Tibial artery (tissue), 4 donors: ENCODE measurements at regions not wholly inside any gene's neighbourhood (a gene's known extent, or its start where the extent isn't known, plus 50 kb on each side); places are given as distances from the start of the nearest gene placed in this dataset.

ENCODE experiments used
- DNase-seq, 2 donors: peaks; one replicate each; pipeline ENCODE4 v3.0.0-alpha.2; 2019
- H3K27ac ChIP-seq, 2 donors: fragments of 200-600 bp; sonication (generic) in 1 of 2; 1 replicate in 1 of 2; 2 replicates in 1 of 2; pipeline ENCODE4 v1.5.1; 2018 to 2019; ENCODE audit warnings: mild to moderate bottlenecking in 1 of 2
- H3K27me3 ChIP-seq, 2 donors: fragments of 200-600 bp; sonication (generic) in 1 of 2; one replicate each; pipeline versions ENCODE4 v1.5.1 to v1.6.0; 2016 to 2019
- H3K36me3 ChIP-seq, 3 donors: fragments of 200-600 bp; sonication (generic) in 2 of 3; one replicate each; pipeline ENCODE4 v1.5.1; 2016 to 2019; ENCODE audit warnings: mild to moderate bottlenecking in 2 of 3
- H3K4me1 ChIP-seq, 4 donors: fragments of 200-600 bp; sonication (generic) in 2 of 4; 1 replicate in 3 of 4; 2 replicates in 1 of 4; pipeline ENCODE4 v1.5.1; 2016 to 2019
- H3K4me3 ChIP-seq, 2 donors: fragments of 200-600 bp; sonication (generic) in 1 of 2; 1 replicate in 1 of 2; 2 replicates in 1 of 2; pipeline ENCODE4 v1.5.1; 2018 to 2019; ENCODE audit warnings: mild to moderate bottlenecking in 2 of 2
- H3K9me3 ChIP-seq, 3 donors: fragments of 200-600 bp; sonication (generic) in 1 of 3; one replicate each; pipeline ENCODE4 v1.5.1; 2016 to 2019
- CTCF ChIP-seq, 2 experiments: fragments of 200-600 bp in 1 of 2; fragments of 450-650 bp in 1 of 2; IDR thresholded peaks; one replicate each; pipeline ENCODE4 v1.5.1; 2017 to 2019; ENCODE audit warnings: antibody characterized with exemption in 2 of 2, mild to moderate bottlenecking in 1 of 2, moderate library complexity in 1 of 2
- intact Hi-C: fragments of 100-400 bp; cut with DNase I; formaldehyde crosslinking; loops from one replicate; pipeline ENCODE4 v1.15.0; 2023; ENCODE audit warnings: low total_unique reads

DNA sequence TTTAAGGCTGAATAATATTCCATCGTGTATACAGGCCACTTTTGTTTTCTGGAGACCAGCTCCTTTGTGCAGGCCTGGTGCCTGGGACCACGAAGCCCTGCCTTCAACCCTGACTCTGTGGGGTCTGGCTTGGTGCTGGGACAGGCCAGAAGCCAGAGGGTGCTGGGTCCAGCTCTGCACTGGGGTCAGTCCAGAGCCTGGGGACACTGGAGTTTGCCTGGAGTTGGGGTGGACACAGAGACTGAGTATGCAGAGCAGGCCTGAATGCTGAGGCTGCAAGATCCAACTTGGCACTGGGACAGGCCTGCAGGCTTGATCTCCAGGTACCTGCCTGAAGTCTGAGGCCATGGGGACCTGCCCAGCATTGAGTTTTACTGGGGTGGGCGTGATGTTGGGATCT is 558.8 kb upstream of the CNTNAP2 start:
- no peaks in the 10 kb centered on the region for H3K4me1 ChIP-seq
- no peak overlapping the region for H3K4me3 ChIP-seq
- intact Hi-C loops: no loop called here
- TF ChIP-seq CTCF (IDR thresholded peaks at IDR 0.05): no peak
- DNase-seq: no peak
- no peaks in the 10 kb centered on the region for H3K9me3 ChIP-seq
- no peaks in the 10 kb centered on the region for H3K27me3 ChIP-seq
- no peak overlapping the region for H3K27ac ChIP-seq
- H3K36me3 ChIP-seq: no peaks in the 10 kb centered on the region

DNA sequence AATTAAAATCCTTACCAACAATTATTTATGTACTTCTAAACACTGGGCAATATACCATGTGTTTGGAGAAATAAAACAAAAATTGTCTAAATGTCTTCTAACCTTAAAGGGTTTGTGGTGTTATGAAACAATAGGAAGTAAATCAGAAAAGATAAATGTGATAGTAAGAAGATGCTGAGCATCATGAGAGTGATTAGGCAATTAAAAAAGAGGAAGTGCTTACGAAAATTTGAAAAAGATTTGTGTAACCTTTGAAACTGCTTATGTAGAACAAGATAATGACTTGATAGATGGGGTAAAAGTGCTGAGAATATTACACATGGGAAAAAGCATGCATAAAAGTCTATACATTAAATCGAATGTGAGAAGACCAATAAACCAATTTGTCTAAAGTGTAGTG is 573.4 kb upstream of the CNTNAP2 start:
- intact Hi-C loops: no loop called here
- H3K9me3 ChIP-seq: no peaks in the 10 kb centered on the region
- H3K36me3 ChIP-seq: no peaks in the 10 kb centered on the region
- no peak overlapping the region for H3K4me3 ChIP-seq
- no peaks in the 10 kb centered on the region for H3K27me3 ChIP-seq
- no peak overlapping the region for H3K27ac ChIP-seq
- H3K4me1 ChIP-seq: no peaks in the 10 kb centered on the region
- no peak for TF ChIP-seq CTCF (IDR thresholded peaks at IDR 0.05)
- DNase-seq: no peak

DNA sequence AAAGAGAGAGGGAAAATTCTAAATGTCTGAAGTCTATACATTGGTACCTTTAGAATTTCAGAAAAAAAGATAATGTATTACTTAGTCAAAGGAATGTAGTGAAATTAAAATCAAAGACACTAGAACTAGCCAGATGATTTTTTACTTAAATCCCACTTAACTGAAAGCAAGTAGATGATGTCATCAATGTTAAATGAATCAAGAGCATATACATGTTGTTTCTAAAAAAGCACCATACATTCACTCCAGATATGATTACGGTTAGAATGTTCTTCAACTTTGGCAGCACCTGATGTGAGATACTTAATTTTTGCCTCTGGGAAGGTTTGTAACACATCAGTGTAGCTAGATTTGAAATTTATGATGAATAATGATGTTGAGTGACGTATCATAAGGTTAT is 576.7 kb upstream of the CNTNAP2 start:
- TF ChIP-seq CTCF (IDR thresholded peaks at IDR 0.05): no peak
- intact Hi-C loops: no loop called here
- Histone ChIP-seq H3K4me3 (no peak overlapping the region), H3K36me3 (no peaks in the 10 kb centered on the region), H3K27me3 (no peaks in the 10 kb centered on the region), H3K9me3 (no peaks in the 10 kb centered on the region), H3K4me1 (no peaks in the 10 kb centered on the region), H3K27ac (no peak overlapping the region)
- no peak for DNase-seq

- no peak overlapping the region for H3K27ac ChIP-seq
- DNase-seq: no peak
- TF ChIP-seq CTCF (IDR thresholded peaks at IDR 0.05): no peak
- no peaks in the 10 kb centered on the region for H3K4me1 ChIP-seq
- no peaks in the 10 kb centered on the region for H3K27me3 ChIP-seq
- H3K4me3 ChIP-seq: no peak overlapping the region
- no peaks in the 10 kb centered on the region for H3K9me3 ChIP-seq
- no peaks in the 10 kb centered on the region for H3K36me3 ChIP-seq
- intact Hi-C loops: no loop called here
Measured at GRCh38 chr7:145534301-145534700, 582.3 kb upstream of the CNTNAP2 start.

- intact Hi-C loops: no loop called here
- DNase-seq: no peak
- no peak for TF ChIP-seq CTCF (IDR thresholded peaks at IDR 0.05)
- Histone ChIP-seq H3K27ac (no peak overlapping the region), H3K9me3 (no peaks in the 10 kb centered on the region), H3K4me1 (no peaks in the 10 kb centered on the region), H3K4me3 (no peak overlapping the region), H3K36me3 (no peaks in the 10 kb centered on the region), H3K27me3 (no peaks in the 10 kb centered on the region)
Measured at GRCh38 chr7:145520284-145520683, 596.3 kb upstream of the CNTNAP2 start.

DNA sequence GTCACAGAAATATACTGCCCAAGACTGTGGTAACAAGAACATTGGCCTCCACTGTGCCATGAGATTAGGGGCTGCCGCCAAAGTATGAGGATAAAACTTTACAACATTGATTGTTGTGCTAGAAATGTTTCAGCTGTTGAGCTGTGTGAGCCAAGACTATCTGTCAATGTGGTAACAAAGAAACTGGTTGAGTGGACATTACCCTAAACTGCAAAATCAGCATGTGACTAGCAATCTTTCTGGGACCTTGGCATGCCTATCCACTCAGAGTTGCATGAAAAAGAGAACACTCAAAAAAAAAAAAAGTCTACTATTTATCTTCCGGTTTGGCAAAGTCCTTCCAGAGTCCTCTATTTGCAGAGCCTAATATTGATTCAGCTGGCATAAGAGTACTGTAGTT is 605.6 kb upstream of the CNTNAP2 start:
- Histone ChIP-seq H3K27ac (no peak overlapping the region), H3K36me3 (no peaks in the 10 kb centered on the region), H3K4me1 (no peaks in the 10 kb centered on the region), H3K9me3 (no peaks in the 10 kb centered on the region), H3K27me3 (no peaks in the 10 kb centered on the region), H3K4me3 (no peak overlapping the region)
- TF ChIP-seq CTCF (IDR thresholded peaks at IDR 0.05): no peak
- no peak for DNase-seq
- intact Hi-C loops: no loop called here
